GM23338 (cell line): ENCODE measurements at regions not wholly inside any gene's neighbourhood (a gene's known extent, or its start where the extent isn't known, plus 50 kb on each side); places are given as distances from the start of the nearest gene placed in this dataset.

Source experiments
- ATAC-seq: fragments of 200-7000 bp; cut with Tn5 transposase; 3 replicates; pipeline ENCODE4 v1.9.1; 2020
- DNase-seq: peaks from one replicate; pipeline ENCODE4 v3.0.0-alpha.2; 2015; ENCODE audit warnings: low spot score
- H2AFZ ChIP-seq: fragments of 200-600 bp; sonication (generic); 2 replicates; pipeline ENCODE4 v1.8.0; 2016; ENCODE audit warnings: antibody characterized with exemption, mild to moderate bottlenecking, moderate library complexity
- H3F3A ChIP-seq: fragments of 200-600 bp; sonication (generic); replicated peaks from 2 replicates; pipeline ENCODE4 v1.8.0; 2017; ENCODE audit warnings: antibody characterized with exemption, mixed run types, low read depth
- H3K27ac ChIP-seq: fragments of 200-600 bp; sonication (generic); 2 replicates; pipeline ENCODE4 v1.6.1; 2016; ENCODE audit warnings: low read depth
- H3K27me3 ChIP-seq: fragments of 200-600 bp; sonication (generic); 2 replicates; pipeline ENCODE4 v1.8.0; 2016; ENCODE audit warnings: mild to moderate bottlenecking, mixed run types, moderate library complexity; ENCODE audit not compliant: insufficient read depth
- H3K36me3 ChIP-seq: fragments of 200-600 bp; sonication (generic); 2 replicates; pipeline ENCODE4 v1.8.0; 2016; ENCODE audit warnings: mild to moderate bottlenecking; ENCODE audit not compliant: insufficient read depth
- H3K4me1 ChIP-seq: fragments of 200-600 bp; sonication (generic); 2 replicates; pipeline ENCODE4 v1.8.0; 2016; ENCODE audit warnings: mild to moderate bottlenecking, moderate library complexity; ENCODE audit not compliant: insufficient read depth
- H3K4me2 ChIP-seq: fragments of 200-600 bp; sonication (generic); 2 replicates; pipeline ENCODE4 v1.7.1; 2017; ENCODE audit warnings: mixed run types
- H3K4me3 ChIP-seq: fragments of 200-600 bp; sonication (generic); 2 replicates; pipeline ENCODE4 v1.6.1; 2016; ENCODE audit warnings: mixed run types
- H3K79me2 ChIP-seq: fragments of 200-600 bp; sonication (generic); replicated peaks from 2 replicates; pipeline ENCODE4 v1.8.0; 2017; ENCODE audit warnings: mild to moderate bottlenecking; ENCODE audit not compliant: insufficient read depth
- H3K9me2 ChIP-seq: fragments of 200-600 bp; sonication (generic); 2 replicates; pipeline ENCODE4 v1.8.0; 2017; ENCODE audit not compliant: insufficient read depth
- H4K20me1 ChIP-seq: fragments of 200-600 bp; sonication (generic); replicated peaks from 2 replicates; pipeline ENCODE4 v1.8.0; 2017; ENCODE audit warnings: mild to moderate bottlenecking; ENCODE audit not compliant: insufficient read depth
- H3K27ac Mint-ChIP-seq: 2 replicates; pipeline ENCODE4 v1.8.0; 2020; ENCODE audit warnings: inconsistent platforms, mild to moderate bottlenecking, moderate library complexity, mixed read lengths
- H3K27me3 Mint-ChIP-seq: 3 replicates; pipeline ENCODE4 v1.8.0; 2022; ENCODE audit warnings: low read depth, mild to moderate bottlenecking, moderate library complexity, mixed read lengths, inconsistent platforms; ENCODE audit not compliant: insufficient read depth, poor library complexity
- H3K36me3 Mint-ChIP-seq: 3 replicates; pipeline ENCODE4 v1.8.0; 2021; ENCODE audit warnings: low read depth, mild to moderate bottlenecking, inconsistent platforms, moderate library complexity, mixed read lengths
- H3K4me1 Mint-ChIP-seq: 3 replicates; pipeline ENCODE4 v1.8.0; 2020; ENCODE audit warnings: mild to moderate bottlenecking, inconsistent platforms, mixed read lengths
- H3K4me3 Mint-ChIP-seq: 3 replicates; pipeline ENCODE4 v1.8.0; 2021; ENCODE audit warnings: moderate library complexity, mild to moderate bottlenecking, inconsistent platforms, mixed read lengths
- H3K9me3 Mint-ChIP-seq: 3 replicates; pipeline ENCODE4 v1.8.0; 2020; ENCODE audit warnings: moderate library complexity, mild to moderate bottlenecking, inconsistent platforms, mixed read lengths
- CREB1 ChIP-seq: fragments of 250-450 bp; sonication (Bioruptor Pico); IDR thresholded peaks from 2 replicates; pipeline ENCODE4 v1.5.0; 2020; ENCODE audit warnings: low read depth, mild to moderate bottlenecking, moderate library complexity
- EZH2 ChIP-seq: fragments of 200-600 bp; sonication (generic); IDR thresholded peaks from one replicate; pipeline ENCODE4 v1.8.0; 2017; ENCODE audit warnings: antibody characterized with exemption, mild to moderate bottlenecking, low read depth; ENCODE audit not compliant: unreplicated experiment
- EZH2phosphoT487 ChIP-seq: fragments of 200-600 bp; sonication (generic); IDR thresholded peaks from one replicate; pipeline ENCODE4 v1.8.1; 2018; ENCODE audit warnings: antibody characterized with exemption; ENCODE audit not compliant: unreplicated experiment
- JUNB ChIP-seq: IDR thresholded peaks from one replicate; pipeline ENCODE4 v1.6.1; 2016; ENCODE audit warnings: antibody characterized with exemption; ENCODE audit not compliant: unreplicated experiment
- NANOG ChIP-seq: IDR thresholded peaks from 2 replicates; pipeline ENCODE4 v1.6.1; 2016; ENCODE audit warnings: antibody characterized with exemption, borderline replicate concordance
- POLR2AphosphoS5 ChIP-seq: IDR thresholded peaks from 2 replicates; pipeline ENCODE4 v1.6.1; 2016; ENCODE audit warnings: antibody characterized with exemption, low read depth
- STAT1 ChIP-seq: IDR thresholded peaks from one replicate; pipeline ENCODE4 v1.6.1; 2016; ENCODE audit warnings: antibody characterized with exemption; ENCODE audit not compliant: unreplicated experiment
- ZNF114 ChIP-seq: fragments of 250-450 bp; sonication (Bioruptor Pico); IDR thresholded peaks from 2 replicates; pipeline ENCODE4 v1.5.0; 2020; ENCODE audit warnings: mild to moderate bottlenecking, moderate library complexity
- ZNF331 ChIP-seq: fragments of 250-450 bp; sonication (Bioruptor Pico); IDR thresholded peaks from 2 replicates; pipeline ENCODE4 v1.5.0; 2020; ENCODE audit warnings: low read depth, mild to moderate bottlenecking, moderate library complexity
- TF ChIP-seq, protein P1 (sequence below), 2 experiments: fragments of 200-600 bp in 1 of 2; sonication (generic) in 1 of 2; conservative IDR thresholded peaks; 2 replicates each; pipeline versions ENCODE4 v1.5.1 to v1.6.1; 2016 to 2017; ENCODE audit warnings: antibody characterized with exemption in 2 of 2, low read depth in 2 of 2, mild to moderate bottlenecking in 2 of 2, moderate library complexity in 1 of 2
- TF ChIP-seq, protein P2 (sequence below): fragments of 250-450 bp; sonication (Bioruptor Pico); IDR thresholded peaks from 2 replicates; pipeline ENCODE4 v1.5.0; 2020; ENCODE audit warnings: mild to moderate bottlenecking, moderate library complexity
- TF ChIP-seq, protein P3 (sequence below): IDR thresholded peaks from 2 replicates; pipeline ENCODE4 v1.6.1; 2016; ENCODE audit warnings: antibody characterized with exemption
- TF ChIP-seq, protein P4 (sequence below): IDR thresholded peaks from one replicate; pipeline ENCODE4 v1.6.1; 2018; ENCODE audit warnings: antibody characterized with exemption; ENCODE audit not compliant: unreplicated experiment

GRCh38 chr10:53052521-53053164 lies 280.1 kb upstream of the MBL2 start:
- Histone ChIP-seq H3K36me3 (no peaks in the 10 kb centered on the region), H3K9me2 (0 out of 2 replicates have a peak, but pooled peaks cover 6% of the 10 kb centered on the region), H3K27me3 (no peaks in the 10 kb centered on the region), H3K4me3 (no peak overlapping the region), H2AFZ (peak overlapping the region; percentile 45), H3K4me1 (no peaks in the 10 kb centered on the region), H3K27ac (no peak overlapping the region), H3K4me2 (no peak overlapping the region), H4K20me1 (no peaks in the 10 kb centered on the region), H3K79me2 (no peaks in the 10 kb centered on the region), H3F3A (no peaks in the 10 kb centered on the region)
- ATAC-seq (no peak), DNase-seq (no peak)
- TF ChIP-seq, protein P1, sequence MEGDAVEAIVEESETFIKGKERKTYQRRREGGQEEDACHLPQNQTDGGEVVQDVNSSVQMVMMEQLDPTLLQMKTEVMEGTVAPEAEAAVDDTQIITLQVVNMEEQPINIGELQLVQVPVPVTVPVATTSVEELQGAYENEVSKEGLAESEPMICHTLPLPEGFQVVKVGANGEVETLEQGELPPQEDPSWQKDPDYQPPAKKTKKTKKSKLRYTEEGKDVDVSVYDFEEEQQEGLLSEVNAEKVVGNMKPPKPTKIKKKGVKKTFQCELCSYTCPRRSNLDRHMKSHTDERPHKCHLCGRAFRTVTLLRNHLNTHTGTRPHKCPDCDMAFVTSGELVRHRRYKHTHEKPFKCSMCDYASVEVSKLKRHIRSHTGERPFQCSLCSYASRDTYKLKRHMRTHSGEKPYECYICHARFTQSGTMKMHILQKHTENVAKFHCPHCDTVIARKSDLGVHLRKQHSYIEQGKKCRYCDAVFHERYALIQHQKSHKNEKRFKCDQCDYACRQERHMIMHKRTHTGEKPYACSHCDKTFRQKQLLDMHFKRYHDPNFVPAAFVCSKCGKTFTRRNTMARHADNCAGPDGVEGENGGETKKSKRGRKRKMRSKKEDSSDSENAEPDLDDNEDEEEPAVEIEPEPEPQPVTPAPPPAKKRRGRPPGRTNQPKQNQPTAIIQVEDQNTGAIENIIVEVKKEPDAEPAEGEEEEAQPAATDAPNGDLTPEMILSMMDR (conservative IDR thresholded peaks at IDR 0.05; ENCODE audit: low read depth in 2 of 2), result no peak
- TF ChIP-seq EZH2 (no peak), ZNF114 (CRISPR knock-in tag) (no peak), ZNF331 (CRISPR knock-in tag) (no peak), JUNB (no peak), NANOG (no peak), STAT1 (no peak), CREB1 (no peak), POLR2AphosphoS5 (no peak), EZH2phosphoT487 (no peak)
- TF ChIP-seq, protein P2, sequence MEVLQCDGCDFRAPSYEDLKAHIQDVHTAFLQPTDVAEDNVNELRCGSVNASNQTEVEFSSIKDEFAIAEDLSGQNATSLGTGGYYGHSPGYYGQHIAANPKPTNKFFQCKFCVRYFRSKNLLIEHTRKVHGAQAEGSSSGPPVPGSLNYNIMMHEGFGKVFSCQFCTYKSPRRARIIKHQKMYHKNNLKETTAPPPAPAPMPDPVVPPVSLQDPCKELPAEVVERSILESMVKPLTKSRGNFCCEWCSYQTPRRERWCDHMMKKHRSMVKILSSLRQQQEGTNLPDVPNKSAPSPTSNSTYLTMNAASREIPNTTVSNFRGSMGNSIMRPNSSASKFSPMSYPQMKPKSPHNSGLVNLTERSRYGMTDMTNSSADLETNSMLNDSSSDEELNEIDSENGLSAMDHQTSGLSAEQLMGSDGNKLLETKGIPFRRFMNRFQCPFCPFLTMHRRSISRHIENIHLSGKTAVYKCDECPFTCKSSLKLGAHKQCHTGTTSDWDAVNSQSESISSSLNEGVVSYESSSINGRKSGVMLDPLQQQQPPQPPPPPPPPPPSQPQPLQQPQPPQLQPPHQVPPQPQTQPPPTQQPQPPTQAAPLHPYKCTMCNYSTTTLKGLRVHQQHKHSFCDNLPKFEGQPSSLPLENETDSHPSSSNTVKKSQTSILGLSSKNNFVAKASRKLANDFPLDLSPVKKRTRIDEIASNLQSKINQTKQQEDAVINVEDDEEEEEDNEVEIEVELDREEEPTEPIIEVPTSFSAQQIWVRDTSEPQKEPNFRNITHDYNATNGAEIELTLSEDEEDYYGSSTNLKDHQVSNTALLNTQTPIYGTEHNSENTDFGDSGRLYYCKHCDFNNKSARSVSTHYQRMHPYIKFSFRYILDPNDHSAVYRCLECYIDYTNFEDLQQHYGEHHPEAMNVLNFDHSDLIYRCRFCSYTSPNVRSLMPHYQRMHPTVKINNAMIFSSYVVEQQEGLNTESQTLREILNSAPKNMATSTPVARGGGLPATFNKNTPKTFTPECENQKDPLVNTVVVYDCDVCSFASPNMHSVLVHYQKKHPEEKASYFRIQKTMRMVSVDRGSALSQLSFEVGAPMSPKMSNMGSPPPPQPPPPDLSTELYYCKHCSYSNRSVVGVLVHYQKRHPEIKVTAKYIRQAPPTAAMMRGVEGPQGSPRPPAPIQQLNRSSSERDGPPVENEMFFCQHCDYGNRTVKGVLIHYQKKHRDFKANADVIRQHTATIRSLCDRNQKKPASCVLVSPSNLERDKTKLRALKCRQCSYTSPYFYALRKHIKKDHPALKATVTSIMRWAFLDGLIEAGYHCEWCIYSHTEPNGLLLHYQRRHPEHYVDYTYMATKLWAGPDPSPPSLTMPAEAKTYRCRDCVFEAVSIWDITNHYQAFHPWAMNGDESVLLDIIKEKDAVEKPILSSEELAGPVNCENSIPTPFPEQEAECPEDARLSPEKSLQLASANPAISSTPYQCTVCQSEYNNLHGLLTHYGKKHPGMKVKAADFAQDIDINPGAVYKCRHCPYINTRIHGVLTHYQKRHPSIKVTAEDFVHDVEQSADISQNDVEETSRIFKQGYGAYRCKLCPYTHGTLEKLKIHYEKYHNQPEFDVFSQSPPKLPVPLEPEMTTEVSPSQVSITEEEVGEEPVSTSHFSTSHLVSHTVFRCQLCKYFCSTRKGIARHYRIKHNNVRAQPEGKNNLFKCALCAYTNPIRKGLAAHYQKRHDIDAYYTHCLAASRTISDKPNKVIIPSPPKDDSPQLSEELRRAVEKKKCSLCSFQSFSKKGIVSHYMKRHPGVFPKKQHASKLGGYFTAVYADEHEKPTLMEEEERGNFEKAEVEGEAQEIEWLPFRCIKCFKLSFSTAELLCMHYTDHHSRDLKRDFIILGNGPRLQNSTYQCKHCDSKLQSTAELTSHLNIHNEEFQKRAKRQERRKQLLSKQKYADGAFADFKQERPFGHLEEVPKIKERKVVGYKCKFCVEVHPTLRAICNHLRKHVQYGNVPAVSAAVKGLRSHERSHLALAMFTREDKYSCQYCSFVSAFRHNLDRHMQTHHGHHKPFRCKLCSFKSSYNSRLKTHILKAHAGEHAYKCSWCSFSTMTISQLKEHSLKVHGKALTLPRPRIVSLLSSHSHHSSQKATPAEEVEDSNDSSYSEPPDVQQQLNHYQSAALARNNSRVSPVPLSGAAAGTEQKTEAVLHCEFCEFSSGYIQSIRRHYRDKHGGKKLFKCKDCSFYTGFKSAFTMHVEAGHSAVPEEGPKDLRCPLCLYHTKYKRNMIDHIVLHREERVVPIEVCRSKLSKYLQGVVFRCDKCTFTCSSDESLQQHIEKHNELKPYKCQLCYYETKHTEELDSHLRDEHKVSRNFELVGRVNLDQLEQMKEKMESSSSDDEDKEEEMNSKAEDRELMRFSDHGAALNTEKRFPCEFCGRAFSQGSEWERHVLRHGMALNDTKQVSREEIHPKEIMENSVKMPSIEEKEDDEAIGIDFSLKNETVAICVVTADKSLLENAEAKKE (CRISPR knock-in tag), result no peak
- TF ChIP-seq, protein P3, sequence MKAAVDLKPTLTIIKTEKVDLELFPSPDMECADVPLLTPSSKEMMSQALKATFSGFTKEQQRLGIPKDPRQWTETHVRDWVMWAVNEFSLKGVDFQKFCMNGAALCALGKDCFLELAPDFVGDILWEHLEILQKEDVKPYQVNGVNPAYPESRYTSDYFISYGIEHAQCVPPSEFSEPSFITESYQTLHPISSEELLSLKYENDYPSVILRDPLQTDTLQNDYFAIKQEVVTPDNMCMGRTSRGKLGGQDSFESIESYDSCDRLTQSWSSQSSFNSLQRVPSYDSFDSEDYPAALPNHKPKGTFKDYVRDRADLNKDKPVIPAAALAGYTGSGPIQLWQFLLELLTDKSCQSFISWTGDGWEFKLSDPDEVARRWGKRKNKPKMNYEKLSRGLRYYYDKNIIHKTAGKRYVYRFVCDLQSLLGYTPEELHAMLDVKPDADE, result no peak
- TF ChIP-seq, protein P4, sequence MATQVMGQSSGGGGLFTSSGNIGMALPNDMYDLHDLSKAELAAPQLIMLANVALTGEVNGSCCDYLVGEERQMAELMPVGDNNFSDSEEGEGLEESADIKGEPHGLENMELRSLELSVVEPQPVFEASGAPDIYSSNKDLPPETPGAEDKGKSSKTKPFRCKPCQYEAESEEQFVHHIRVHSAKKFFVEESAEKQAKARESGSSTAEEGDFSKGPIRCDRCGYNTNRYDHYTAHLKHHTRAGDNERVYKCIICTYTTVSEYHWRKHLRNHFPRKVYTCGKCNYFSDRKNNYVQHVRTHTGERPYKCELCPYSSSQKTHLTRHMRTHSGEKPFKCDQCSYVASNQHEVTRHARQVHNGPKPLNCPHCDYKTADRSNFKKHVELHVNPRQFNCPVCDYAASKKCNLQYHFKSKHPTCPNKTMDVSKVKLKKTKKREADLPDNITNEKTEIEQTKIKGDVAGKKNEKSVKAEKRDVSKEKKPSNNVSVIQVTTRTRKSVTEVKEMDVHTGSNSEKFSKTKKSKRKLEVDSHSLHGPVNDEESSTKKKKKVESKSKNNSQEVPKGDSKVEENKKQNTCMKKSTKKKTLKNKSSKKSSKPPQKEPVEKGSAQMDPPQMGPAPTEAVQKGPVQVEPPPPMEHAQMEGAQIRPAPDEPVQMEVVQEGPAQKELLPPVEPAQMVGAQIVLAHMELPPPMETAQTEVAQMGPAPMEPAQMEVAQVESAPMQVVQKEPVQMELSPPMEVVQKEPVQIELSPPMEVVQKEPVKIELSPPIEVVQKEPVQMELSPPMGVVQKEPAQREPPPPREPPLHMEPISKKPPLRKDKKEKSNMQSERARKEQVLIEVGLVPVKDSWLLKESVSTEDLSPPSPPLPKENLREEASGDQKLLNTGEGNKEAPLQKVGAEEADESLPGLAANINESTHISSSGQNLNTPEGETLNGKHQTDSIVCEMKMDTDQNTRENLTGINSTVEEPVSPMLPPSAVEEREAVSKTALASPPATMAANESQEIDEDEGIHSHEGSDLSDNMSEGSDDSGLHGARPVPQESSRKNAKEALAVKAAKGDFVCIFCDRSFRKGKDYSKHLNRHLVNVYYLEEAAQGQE, result no peak
- Mint-ChIP-seq H3K9me3 (no peaks in the 10 kb centered on the region), H3K36me3 (no peaks in the 10 kb centered on the region), H3K27me3 (no peaks in the 10 kb centered on the region), H3K27ac (no peak overlapping the region), H3K4me1 (no peaks in the 10 kb centered on the region), H3K4me3 (no peak overlapping the region)
